GM20431 (cell line): ENCODE measurements at regions not wholly inside any gene's neighbourhood (a gene's known extent, or its start where the extent isn't known, plus 50 kb on each side); places are given as distances from the start of the nearest gene placed in this dataset.

Experiments
- in situ Hi-C: fragments of 300-500 bp; cut with MseI, MboI; formaldehyde crosslinking; loops from one replicate; pipeline ENCODE4 v1.15.0; 2020; ENCODE audit warnings: low sequenced_read_pairs; ENCODE audit not compliant: unreplicated experiment

DNA sequence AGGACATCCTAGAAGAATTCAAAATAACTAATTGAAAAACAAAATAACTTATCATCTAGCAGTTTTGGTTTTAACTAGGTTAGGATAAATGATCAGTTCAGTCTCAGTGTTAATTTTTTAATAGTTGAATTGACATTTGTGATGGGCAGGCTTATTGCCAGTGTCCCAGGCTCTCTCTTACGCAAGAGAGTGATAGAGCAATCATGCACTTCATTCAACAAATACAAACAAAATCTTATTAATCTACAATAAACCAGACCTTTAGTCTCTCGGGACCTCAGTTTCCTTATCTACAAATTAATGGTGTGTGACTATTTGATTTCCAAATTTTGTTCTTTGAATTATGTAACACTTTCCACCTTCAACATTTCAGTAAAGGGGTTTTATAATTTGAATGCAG lies 385.9 kb upstream of the JAG1 start:
- in situ Hi-C loops, result no loop called here

DNA sequence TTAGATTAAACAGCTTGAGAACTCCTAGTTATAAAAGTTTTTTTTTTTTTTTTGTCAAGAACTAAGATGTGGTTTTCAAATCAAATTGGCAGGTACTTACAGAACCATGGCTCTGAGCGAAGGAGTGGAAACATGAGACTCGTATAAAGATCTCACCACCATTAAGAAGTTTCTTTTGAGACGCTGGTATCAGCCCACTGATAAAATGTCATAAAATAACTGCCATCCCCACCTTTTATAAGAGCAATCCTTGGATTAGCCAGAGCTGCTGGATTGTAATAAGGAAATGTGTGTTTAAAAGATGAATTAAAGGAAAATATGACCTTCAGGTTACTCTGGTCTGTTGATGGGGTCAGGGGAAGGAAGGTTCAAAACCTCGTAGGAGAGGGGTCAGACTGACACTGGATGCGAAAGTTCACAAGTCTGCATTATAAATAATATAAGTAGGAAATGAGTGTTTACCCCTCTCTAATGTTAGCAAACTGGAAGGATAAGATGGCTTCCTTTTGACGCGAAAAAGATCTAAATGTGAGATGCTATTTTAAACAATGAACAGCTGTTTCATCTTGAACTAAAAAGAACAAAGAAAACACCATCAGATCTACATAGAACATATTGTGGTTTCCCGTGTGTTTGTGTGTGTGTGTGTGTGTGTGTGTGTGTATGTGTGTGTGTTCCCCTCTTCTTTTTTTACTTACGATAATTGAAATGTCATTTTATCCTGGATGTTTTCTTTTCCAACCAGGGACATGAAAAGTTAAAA lies 386.8 kb upstream of the JAG1 start:
- in situ Hi-C loops, result no loop called here

DNA sequence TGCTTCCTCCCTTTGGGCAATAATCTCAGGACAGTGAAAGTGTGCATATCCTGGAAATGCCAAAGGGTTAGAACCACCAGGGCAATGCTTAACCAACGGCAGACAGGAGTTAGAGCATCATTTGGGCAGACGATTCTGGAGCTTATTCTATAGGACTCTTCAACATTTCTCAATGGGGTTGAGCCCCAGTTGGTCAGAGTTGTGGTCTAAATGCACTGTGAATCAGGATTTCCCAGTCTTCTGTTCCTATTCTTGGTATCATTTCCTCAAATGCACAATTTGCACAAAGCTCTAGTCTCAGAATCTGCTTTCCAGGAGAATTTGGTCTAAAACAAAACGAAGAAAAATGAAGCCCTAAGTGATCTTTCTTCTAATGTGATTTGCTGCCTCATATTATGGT lies 389.6 kb upstream of the JAG1 start:
- in situ Hi-C loops, result no loop called here

DNA sequence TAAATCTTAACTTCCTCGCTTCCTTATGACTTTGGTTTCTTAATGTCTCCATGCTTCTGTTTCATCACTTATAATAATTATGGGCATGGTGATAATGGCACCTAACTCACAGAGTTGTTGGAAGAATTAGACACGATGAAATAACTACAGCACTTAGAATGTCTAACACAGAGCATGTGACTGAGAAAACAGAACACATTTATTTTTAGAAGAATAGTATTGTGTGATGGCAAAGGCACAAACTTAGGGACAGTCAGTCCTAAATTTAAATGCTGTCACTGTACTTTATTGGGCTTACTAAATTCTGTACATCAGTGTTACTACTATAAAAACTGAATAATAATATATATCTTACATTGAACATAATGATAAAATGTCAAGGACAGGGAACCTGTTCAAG lies 391.1 kb upstream of the JAG1 start:
- in situ Hi-C loops, result no loop called here

DNA sequence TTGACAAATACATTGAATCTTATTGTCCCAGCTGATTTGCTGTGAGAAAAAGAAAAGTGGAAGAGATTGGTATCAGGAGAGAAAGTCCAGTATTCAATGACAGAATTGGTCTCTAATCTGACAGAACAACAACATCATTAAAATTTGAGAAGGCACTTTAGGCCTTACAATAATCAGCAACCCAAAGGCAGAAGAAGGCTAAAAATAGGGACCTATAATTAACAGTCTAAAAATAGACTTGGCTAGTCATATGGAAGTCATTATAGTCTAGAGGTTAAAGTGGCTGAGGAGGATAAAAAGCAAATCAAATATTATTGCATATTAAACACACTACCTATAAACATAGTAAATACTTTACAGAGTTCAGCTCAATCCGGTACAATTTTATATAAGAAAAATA lies 393.6 kb upstream of the JAG1 start:
- in situ Hi-C loops, result no loop called here

DNA sequence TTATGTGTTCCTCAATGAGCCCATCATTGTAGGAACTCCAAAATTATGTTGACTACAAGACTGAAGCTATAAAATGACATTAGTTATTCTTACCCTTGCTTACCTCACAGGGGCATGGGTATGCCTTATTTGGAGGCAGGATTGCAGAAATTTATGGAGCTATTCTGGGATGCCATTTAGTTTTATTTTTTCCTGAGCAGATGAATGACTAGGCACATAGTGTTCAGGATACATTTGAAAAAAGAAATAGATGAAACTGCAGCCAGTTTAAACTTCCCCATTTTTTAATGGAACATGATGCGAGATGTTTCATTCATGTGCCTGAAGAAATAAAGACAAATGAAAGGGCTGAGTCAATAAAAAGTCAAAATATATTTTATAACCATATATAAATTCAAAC lies 399.2 kb upstream of the JAG1 start:
- in situ Hi-C loops, result no loop called here

DNA sequence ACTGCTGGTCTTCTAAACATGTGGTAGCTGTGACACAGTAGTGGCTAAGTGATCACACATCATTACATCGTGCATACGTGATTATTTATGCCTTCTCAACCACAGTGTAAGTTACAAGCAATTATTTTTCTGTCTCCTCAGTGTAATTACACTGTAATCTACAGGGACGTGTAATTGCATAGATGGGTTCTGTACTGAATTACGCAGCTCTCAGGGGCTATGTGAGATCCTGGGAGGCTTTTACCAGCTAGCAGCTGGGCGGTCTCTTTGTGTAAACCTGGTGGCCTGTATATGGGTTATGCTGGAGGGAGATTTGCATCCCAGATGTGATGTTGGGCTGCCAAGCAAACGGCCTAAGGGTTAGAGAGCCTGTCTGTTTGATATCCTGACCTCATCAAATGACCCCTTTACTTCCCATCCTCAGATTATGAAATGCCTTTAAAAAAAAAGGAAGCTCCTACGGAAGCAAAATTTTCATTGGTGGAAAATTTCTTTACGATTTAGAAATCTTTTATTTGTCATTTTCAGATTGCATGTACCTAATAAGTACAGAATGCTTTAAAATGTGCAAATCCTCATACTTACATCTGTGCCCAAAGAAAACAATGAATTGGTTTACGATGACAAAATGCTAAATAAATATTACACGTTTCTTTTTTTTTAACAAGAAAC lies 402.8 kb upstream of the JAG1 start:
- in situ Hi-C loops, result no loop called here

DNA sequence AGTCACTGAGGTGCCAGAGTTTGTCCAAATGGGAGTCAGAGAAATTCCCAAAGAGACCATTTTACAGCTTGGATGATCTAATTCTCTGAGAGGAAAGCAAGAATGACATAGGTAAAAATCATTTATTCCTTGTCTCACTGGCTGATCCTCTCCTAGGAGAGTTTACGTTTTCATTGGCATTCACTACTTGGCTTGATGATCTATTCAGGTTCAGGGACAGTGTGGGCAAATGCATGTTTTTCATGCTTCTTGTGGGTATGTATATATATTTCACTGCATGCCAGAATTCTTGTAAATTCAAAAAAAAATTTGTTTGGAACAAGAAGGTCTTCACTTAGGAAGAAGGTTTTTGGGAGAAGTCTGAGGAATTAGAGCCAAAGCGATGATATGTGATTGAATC lies 403.4 kb upstream of the JAG1 start:
- in situ Hi-C loops, result no loop called here

DNA sequence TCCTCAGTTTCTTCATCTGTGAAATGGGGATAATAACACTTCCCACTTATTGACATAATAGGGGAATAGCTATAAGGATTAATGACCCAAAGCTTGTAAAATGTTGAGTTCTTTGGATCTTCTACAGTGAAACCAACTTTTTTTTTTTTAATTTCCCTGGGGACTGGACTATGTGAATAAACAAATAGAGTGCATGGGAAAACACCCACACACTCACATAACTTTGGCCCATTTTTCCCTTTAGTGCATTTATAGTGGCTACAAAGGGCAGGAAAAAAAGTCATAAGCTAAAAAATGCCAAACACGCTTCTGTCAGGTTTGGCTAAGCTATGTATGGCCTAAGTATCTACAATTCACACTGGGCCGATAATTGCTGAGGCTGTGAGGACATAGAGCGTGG lies 406.2 kb upstream of the JAG1 start:
- in situ Hi-C loops, result no loop called here

DNA sequence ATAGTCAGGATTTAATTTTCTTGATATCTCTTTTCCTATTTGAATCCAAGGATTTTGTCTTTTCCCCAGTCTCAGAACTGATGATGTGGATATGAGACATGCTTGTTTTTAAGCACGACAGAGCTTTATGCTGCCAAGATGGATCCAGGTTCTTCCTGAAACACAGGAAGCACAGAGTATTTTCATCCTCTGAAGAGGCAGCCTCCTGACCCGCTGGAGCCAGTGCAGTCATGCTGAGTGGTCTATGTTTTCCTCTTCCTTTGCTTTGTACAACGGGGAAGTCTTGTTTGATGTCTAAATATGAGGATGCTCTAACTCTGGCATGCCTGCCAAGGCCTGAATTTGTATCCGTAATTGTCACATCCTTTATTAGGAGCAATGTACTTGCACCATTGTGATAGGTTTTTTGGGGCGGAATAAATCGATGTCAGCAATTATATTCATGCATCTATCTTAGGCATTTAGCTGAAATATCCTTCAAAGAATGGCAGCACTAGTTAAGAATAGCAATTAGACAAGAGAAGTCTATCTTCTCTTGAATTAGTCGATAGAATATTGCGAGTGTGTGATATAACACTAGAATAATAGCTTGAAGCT lies 407.1 kb upstream of the JAG1 start:
- in situ Hi-C loops, result no loop called here

DNA sequence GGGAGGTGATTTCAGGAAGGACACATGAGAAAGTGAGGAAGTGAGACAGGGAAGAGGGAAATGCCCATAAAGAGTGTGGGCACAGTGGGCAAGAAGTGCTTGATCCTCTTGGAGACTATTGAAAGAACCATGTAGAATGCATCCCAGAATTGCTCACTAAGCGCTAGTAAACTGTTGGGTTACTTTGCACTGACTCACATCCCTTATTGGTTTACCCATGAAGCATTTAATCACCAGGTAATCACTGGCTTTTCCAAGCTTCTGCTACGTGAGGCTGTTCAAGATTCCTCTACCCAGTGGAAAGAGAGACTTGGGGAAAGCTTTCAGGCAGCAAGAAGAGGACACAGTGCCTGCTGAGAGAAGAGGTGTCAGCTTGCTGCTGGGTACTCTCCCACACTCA lies 410.0 kb upstream of the JAG1 start:
- in situ Hi-C loops, result no loop called here

DNA sequence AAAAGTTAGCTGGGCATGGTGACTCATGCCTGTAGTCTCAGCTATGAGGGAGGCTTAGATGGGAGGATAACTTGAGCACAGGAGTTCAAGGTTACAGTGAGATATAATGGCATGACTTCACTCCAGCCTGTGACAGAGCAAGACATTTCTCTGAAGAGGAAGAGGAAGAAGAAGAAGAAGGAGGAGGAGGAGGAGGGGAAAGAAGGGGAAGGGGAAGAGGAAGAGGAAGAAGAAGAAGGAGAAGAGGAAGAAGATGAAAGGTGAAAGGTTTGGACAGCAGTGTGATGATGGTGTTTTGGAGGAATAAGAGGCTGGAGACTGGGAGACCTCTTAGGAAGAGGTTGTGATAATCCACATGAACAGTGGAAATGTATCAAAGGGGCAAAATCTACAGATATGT lies 410.7 kb upstream of the JAG1 start:
- in situ Hi-C loops, result no loop called here

DNA sequence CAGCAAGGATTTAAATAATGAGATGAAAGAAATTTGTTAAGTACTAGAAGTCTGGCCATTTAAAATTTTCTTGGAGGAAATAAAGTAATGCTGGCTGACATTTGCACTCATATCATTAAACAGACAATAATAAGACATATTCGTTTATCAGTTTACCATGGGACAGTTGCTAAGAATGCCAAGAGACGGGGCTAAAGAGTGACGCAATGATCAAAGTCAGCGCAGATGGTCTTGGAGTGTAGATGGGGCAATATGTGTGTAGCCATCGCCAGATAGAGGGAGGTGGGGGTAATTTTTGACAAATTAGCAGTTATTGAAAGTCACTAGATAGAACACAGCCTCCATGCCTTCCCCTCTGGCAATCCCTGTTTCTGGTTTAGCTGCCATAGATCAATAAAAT lies 413.2 kb upstream of the JAG1 start:
- in situ Hi-C loops, result no loop called here

DNA sequence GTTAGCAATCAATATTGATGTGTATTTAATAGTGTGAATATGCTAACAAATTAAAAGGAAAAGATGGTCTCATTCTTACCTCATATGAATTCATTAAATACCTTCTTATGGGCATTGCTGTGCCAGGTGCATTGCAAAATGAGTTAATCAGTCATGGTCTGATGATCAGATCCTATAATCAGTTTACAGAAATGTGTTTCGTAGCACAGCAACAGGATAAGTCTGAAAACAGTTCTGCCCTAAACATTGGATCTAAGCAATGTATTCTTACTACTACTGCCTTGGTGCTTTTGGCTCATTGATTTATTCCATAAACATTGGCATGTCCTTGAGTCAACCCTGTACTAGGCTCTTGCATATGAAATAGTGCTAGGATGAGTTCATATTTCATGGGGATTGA lies 417.0 kb upstream of the JAG1 start:
- in situ Hi-C loops, result no loop called here

DNA sequence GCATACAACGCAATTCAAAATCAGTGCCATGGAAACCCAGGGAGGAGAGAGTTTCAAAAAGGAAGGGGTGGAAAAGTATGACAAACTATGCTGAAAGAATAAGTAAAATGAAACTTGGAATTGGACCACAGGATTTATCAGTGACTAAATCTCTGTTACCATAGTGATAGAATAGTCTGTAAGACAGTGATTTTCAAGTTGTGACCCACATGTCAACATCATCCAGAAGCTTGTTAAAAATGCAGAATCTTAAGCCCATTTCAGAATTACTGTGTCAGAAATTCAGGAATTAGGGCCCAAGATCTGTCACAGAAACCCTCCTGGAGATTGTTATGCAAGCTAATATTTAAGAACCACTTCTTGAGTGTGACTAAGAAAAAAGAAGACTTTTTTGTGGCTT lies 417.7 kb upstream of the JAG1 start:
- in situ Hi-C loops, result no loop called here

DNA sequence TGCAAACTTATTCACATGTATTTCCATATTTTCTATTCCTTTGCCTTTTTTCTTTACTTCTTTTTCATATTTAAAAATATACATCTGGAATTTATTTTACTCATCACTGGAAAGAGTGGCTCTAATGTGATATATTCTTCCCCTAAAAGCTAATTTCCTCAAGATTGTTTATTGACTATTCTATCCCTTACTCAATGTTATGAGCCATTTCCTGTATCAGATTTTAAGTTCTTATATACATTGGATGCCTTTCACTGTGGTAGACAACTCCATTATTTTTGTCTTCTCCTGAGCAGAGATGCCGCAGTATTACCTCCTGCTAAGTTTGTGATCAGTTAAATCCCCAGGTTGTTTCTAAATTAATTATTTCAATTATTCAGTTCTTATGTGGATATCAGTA lies 418.4 kb upstream of the JAG1 start:
- in situ Hi-C loops, result no loop called here

DNA sequence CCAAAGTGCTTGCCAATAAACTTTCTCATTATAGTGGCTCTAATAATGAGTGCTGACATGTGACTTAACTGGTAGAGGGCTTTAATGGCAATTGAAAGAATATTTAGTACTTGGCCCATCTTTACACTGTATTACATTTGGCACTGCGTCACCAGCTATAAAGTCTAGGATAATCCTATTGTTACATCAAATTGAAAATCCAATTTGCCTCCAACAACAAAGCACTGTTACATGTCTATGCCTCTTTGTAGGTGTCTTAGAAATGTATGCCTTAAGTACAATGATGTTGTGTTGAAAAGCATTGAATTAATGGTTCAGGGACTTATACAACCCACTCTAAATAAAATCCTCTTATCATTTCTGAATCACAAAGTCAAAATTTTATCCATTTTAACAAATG lies 420.4 kb upstream of the JAG1 start:
- in situ Hi-C loops, result no loop called here

DNA sequence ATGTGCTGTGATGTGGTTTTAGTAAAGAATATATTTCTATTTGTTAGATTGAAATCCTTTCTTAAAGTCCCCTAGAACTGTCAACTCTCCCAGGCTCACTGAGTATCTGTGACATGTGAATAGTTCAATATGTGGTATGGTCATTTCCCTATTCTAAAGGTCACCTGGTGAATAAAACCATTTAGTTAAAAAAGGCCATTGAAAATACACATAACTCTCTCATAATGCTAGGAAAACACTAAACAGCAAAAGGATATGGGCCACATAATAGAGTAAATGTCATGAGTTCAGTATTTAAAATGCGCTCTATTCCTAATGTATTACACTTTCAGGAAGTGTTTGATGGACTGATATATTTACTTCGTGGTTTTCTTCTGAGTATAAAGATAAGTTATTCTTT lies 420.9 kb upstream of the JAG1 start:
- in situ Hi-C loops, result no loop called here

DNA sequence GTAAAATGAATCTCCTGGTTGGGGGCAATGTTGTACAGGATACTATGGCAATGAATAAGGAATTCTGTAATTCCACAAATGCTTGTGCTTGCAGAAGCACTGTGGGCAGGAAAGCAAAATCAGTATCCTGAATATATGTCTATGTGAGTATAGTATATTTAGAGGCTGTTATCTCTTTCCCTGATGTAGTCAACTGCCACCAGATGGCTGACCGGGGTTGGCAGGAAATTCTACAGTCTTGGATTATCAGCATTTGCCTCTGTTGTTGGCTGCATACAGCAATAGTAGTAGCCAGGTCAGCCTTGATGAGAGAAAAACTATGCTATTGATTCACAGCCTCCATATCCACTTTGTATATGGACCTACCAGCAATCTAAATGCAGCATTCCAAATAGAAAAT lies 425.1 kb upstream of the JAG1 start:
- in situ Hi-C loops, result no loop called here

DNA sequence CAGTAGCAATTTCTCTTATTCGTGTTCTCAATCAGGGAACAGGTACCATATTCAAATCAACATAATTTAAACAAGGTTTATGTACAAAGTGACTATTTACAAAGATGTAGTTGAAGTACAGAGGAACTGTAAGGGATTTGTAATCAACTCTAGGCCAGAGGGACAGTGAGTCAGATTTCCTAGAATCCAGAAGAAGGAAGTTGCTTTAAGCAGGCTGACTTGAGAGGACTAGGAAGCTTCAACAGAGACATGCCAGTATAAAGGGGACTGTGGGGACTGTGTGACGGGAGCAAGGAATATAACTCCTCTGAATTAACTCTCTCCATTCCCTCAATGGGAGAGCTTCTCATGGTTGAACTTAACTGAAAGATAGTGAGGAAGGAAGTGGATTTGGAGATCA lies 427.4 kb upstream of the JAG1 start:
- in situ Hi-C loops, result no loop called here

DNA sequence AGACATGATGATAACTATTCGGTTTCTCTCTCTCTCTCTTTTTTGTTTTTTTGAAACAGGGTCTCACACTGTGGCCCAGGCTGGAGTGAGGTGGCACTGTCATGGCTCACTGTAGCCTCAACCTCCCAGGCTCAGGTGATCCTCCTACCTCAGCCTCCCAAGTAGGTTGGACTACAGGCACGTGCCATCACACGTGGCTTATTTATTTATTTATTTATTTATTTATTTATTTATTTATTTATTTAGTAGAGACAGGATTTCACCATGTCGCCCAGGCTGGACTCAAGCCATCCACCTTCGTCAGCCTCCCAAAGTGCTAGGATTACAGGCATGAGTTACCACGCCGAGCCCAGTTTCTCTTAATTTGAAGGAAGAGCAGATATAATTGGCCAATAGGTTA lies 427.9 kb upstream of the JAG1 start:
- in situ Hi-C loops, result no loop called here

DNA sequence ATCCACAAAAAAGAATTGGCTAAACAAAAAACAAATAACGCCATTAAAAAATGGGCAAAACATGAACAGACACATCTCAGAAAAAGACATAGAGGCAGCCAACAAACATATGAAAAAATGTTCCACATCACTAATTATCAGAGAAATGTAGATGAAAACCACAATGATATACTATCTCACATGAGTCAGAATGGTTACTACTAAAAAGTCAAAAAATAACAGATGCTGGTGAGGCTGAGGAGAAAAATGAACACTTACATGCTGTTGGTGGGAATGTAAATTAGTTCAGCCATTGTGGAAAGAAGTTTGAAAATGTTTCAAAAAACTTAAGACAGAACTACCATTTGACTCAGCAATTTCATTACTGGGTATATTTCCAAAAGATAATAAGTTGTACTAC lies 430.1 kb upstream of the JAG1 start:
- in situ Hi-C loops, result no loop called here
